ENCODE measurements at regions not wholly inside any gene's neighbourhood (a gene's known extent, or its start where the extent isn't known, plus 50 kb on each side); places are given as distances from the start of the nearest gene placed in this dataset.

DNA sequence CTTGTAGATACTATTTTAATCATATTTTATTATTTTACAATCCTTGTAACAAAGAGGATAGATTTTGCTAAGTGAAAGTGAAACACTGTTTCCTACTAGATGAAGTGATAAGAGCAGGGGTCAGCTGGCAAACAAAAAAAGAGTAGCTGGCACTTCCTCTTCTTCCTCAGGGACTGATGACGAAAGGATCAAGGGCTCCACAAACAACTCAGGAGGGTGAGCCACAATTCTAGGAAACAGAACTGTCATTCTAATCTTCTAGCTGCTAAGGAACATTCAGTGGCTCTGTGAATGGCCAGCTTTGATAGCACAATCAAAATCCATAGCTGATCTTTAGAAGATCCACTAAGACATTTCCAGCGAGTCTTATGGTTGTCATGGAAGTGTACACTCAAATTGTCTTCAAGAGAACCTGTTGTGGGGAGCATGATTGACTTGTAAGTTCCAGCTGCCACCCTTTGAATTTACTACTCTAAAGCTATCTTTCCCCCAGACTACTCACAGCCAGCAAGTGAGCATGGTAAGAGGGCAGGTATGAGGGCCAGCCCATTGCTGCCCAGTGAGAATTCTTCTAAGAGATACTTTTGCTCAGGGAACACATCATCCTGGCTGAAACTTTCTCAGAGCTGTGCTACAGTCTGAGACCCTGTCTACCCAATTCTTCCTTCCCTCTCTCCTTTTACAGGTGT lies 275.7 kb upstream of the RASGEF1B start:
- no peak for TF ChIP-seq FOXM1 (IDR thresholded peaks at IDR 0.05; ENCODE audit: borderline replicate concordance)
- no peak for TF ChIP-seq ZNF384 (IDR thresholded peaks at IDR 0.05)
- TF ChIP-seq BHLHE40 (IDR thresholded peaks at IDR 0.05; ENCODE audit: borderline replicate concordance): no peak
- no peak for TF ChIP-seq TARDBP (IDR thresholded peaks at IDR 0.05)
- TF ChIP-seq ELF4 (IDR thresholded peaks at IDR 0.05): no peak
- TF ChIP-seq SP1 (IDR thresholded peaks at IDR 0.05): no peak
- TF ChIP-seq, protein P1, sequence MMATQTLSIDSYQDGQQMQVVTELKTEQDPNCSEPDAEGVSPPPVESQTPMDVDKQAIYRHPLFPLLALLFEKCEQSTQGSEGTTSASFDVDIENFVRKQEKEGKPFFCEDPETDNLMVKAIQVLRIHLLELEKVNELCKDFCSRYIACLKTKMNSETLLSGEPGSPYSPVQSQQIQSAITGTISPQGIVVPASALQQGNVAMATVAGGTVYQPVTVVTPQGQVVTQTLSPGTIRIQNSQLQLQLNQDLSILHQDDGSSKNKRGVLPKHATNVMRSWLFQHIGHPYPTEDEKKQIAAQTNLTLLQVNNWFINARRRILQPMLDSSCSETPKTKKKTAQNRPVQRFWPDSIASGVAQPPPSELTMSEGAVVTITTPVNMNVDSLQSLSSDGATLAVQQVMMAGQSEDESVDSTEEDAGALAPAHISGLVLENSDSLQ (IDR thresholded peaks at IDR 0.05): no peak
- TF ChIP-seq SUZ12 (IDR thresholded peaks at IDR 0.05): no peak

Measured in HEK293T (cell line).